HepG2 (cell line): ENCODE measurements at regions not wholly inside any gene's neighbourhood (a gene's known extent, or its start where the extent isn't known, plus 50 kb on each side); places are given as distances from the start of the nearest gene placed in this dataset.

ENCODE experiments used
- BRCA1 ChIP-seq: sonication (generic); formaldehyde crosslinking; IDR thresholded peaks from 2 replicates; pipeline ENCODE4 v1.4.0; 2020; ENCODE audit warnings: missing genetic modification reagents
- DNMT1 ChIP-seq: sonication (generic); formaldehyde crosslinking; IDR thresholded peaks from 2 replicates; pipeline ENCODE4 v1.5.1; 2020; ENCODE audit warnings: mild to moderate bottlenecking, missing genetic modification reagents
- FOSL2 ChIP-seq: sonication (generic); formaldehyde crosslinking; IDR thresholded peaks from 2 replicates; pipeline ENCODE4 v1.4.0; 2020; ENCODE audit warnings: missing genetic modification reagents
- FOXA1 ChIP-seq, 2 experiments: fragments of 450-650 bp in 1 of 2; sonication (generic) in 1 of 2; formaldehyde crosslinking in 1 of 2; IDR thresholded peaks; 2 replicates each; pipeline versions ENCODE4 v1.4.0 to v1.6.1; 2016 to 2020; ENCODE audit warnings: missing genetic modification reagents in 1 of 2
- GMEB1 ChIP-seq: sonication (generic); formaldehyde crosslinking; IDR thresholded peaks from 2 replicates; pipeline ENCODE4 v1.5.1; 2020; ENCODE audit warnings: missing genetic modification reagents, mild to moderate bottlenecking, borderline replicate concordance
- HBP1 ChIP-seq: IDR thresholded peaks from 2 replicates; pipeline ENCODE4 v1.6.1; 2016; ENCODE audit warnings: low read depth, control low read depth
- HMG20A ChIP-seq: IDR thresholded peaks from 2 replicates; pipeline ENCODE4 v1.6.1; 2016; ENCODE audit warnings: borderline replicate concordance
- NONO ChIP-seq, 2 experiments: fragments of 450-650 bp in 1 of 2; sonication (generic) in 1 of 2; formaldehyde crosslinking in 1 of 2; IDR thresholded peaks in 1 of 2; conservative IDR thresholded peaks in 1 of 2; 2 replicates each; pipeline versions ENCODE4 v1.6.1 to v1.8.0; 2017 to 2022; ENCODE audit warnings: mild to moderate bottlenecking in 1 of 2, missing genetic modification reagents in 1 of 2, moderate library complexity in 1 of 2
- PAXIP1 ChIP-seq: sonication (generic); formaldehyde crosslinking; conservative IDR thresholded peaks from 2 replicates; pipeline ENCODE4 v1.4.0; 2020; ENCODE audit warnings: mild to moderate bottlenecking, missing genetic modification reagents, moderate library complexity
- RERE ChIP-seq: IDR thresholded peaks from 2 replicates; pipeline ENCODE4 v1.6.1; 2016; ENCODE audit warnings: low read depth, missing genetic modification reagents, missing compliant biosample characterization
- ZGPAT ChIP-seq: IDR thresholded peaks from 2 replicates; pipeline ENCODE4 v1.6.1; 2016; ENCODE audit warnings: mild to moderate bottlenecking
- ZNF547 ChIP-seq: sonication (generic); formaldehyde crosslinking; IDR thresholded peaks from 2 replicates; pipeline ENCODE4 v1.5.1; 2020; ENCODE audit warnings: mild to moderate bottlenecking, missing genetic modification reagents
- ZNF562 ChIP-seq: sonication (generic); formaldehyde crosslinking; IDR thresholded peaks from 2 replicates; pipeline ENCODE4 v1.8.0; 2022; ENCODE audit warnings: missing genetic modification reagents, borderline replicate concordance

- TF ChIP-seq HBP1, result no peak
- no peak; the same call in 1 of the 2 replicates for TF ChIP-seq GMEB1
- TF ChIP-seq FOSL2, result peak; percentile 100
- TF ChIP-seq ZNF547 (CRISPR knock-in tag), result no peak
- TF ChIP-seq RERE, result no peak; the same call in 1 of the 2 replicates
- peak; percentile 83 for TF ChIP-seq PAXIP1 (CRISPR knock-in tag)
- TF ChIP-seq ZGPAT (CRISPR knock-in tag), result peak; percentile 64; the same call in 1 of the 2 replicates
- TF ChIP-seq FOXA1 (IDR thresholded peaks at IDR 0.05), result no peak
- TF ChIP-seq FOXA1 (CRISPR knock-in tag; IDR thresholded peaks at IDR 0.05), result peak; percentile 23; the same call in 1 of the 2 replicates
- TF ChIP-seq BRCA1 (CRISPR knock-in tag), result no peak
- TF ChIP-seq HMG20A (CRISPR knock-in tag), result peak; percentile 89
- TF ChIP-seq ZNF562 (CRISPR knock-in tag), result no peak
- TF ChIP-seq NONO (IDR thresholded peaks at IDR 0.05), result no peak
- no peak for TF ChIP-seq NONO (CRISPR knock-in tag; conservative IDR thresholded peaks at IDR 0.05)
- TF ChIP-seq DNMT1 (CRISPR knock-in tag), result no peak
These were observed 67.3 kb upstream of the KLF6 start (continued) for GRCh38 chr10:3852147-3852904.
